Natural killer cell (primary cell): ENCODE measurements at regions not wholly inside any gene's neighbourhood (a gene's known extent, or its start where the extent isn't known, plus 50 kb on each side); places are given as distances from the start of the nearest gene placed in this dataset.

Experiments used
- ATAC-seq, 3 donors: fragments of 150-1000 bp in 2 of 3; fragments of 200-7000 bp in 1 of 3; cut with Tn5 transposase; 1 replicate in 1 of 3; 2 replicates in 2 of 3; pipeline ENCODE4 v1.10.0; 2021; ENCODE audit warnings: mild to moderate bottlenecking in 2 of 3, moderate library complexity in 2 of 3
- DNase-seq, 2 donors: peaks; one replicate each; pipeline versions ENCODE4 v3.0.0 to v3.0.0-alpha.2; 2013 to 2021; ENCODE audit warnings: mixed read lengths in 1 of 2
- H3K27ac ChIP-seq: one replicate; pipeline ENCODE4 v1.5.1; 2013; ENCODE audit warnings: mild to moderate bottlenecking, low read length
- H3K27me3 ChIP-seq: one replicate; pipeline ENCODE4 v1.6.1; 2013; ENCODE audit warnings: low read length; ENCODE audit not compliant: control insufficient read depth, insufficient read depth
- H3K36me3 ChIP-seq: one replicate; pipeline ENCODE4 v1.6.1; 2013; ENCODE audit warnings: low read length; ENCODE audit not compliant: control insufficient read depth, insufficient read depth
- H3K4me1 ChIP-seq: one replicate; pipeline ENCODE4 v1.6.1; 2013; ENCODE audit warnings: low read length; ENCODE audit not compliant: control insufficient read depth, insufficient read depth
- H3K4me3 ChIP-seq: one replicate; pipeline ENCODE4 v1.5.1; 2013; ENCODE audit warnings: low read length
- H3K9me3 ChIP-seq: one replicate; pipeline ENCODE4 v1.6.1; 2013; ENCODE audit warnings: low read length; ENCODE audit not compliant: control insufficient read depth, insufficient read depth
- H3K27ac Mint-ChIP-seq, 2 donors: one replicate each; pipeline ENCODE4 v1.8.0; 2022; ENCODE audit warnings: mild to moderate bottlenecking in 2 of 2, mixed read lengths in 2 of 2, moderate library complexity in 1 of 2
- H3K27me3 Mint-ChIP-seq, 2 donors: one replicate each; pipeline ENCODE4 v1.8.0; 2022; ENCODE audit warnings: low read depth in 2 of 2, mixed read lengths in 2 of 2
- H3K36me3 Mint-ChIP-seq: one replicate; pipeline ENCODE4 v1.8.0; 2022; ENCODE audit warnings: mixed read lengths
- H3K4me1 Mint-ChIP-seq, 2 donors: one replicate each; pipeline ENCODE4 v1.8.0; 2022; ENCODE audit warnings: mixed read lengths in 2 of 2
- H3K4me3 Mint-ChIP-seq: one replicate; pipeline ENCODE4 v1.8.0; 2022; ENCODE audit warnings: mild to moderate bottlenecking, moderate library complexity, mixed read lengths
- H3K9me3 Mint-ChIP-seq, 2 donors: one replicate each; pipeline ENCODE4 v1.8.0; 2022; ENCODE audit warnings: mixed read lengths in 2 of 2
- CTCF ChIP-seq: fragments of 200-600 bp; IDR thresholded peaks from one replicate; pipeline ENCODE4 v1.8.0; 2022; ENCODE audit warnings: antibody characterized with exemption
- WGBS: methylation state at CpG from one replicate; pipeline ENCODE4 v1.1.7; 2013; ENCODE audit warnings: missing lambda C conversion rate; ENCODE audit not compliant: insufficient coverage; 5-methylcytosine and 5-hydroxymethylcytosine counted together
- intact Hi-C: fragments of 100-400 bp; cut with micrococcal nuclease; formaldehyde crosslinking; loops from one replicate; pipeline ENCODE4 v1.14.2; 2022

- no peak for TF ChIP-seq CTCF
- H3K27me3 Mint-ChIP-seq: no peaks in the 10 kb centered on the region
- no peaks in the 10 kb centered on the region for H3K4me1 Mint-ChIP-seq
- H3K4me3 ChIP-seq: no peak overlapping the region
- no peaks in the 10 kb centered on the region for H3K36me3 Mint-ChIP-seq
- WGBS: 84% methylated on average over 12 of the region's 12 CpGs
- H3K9me3 Mint-ChIP-seq: no peaks in the 10 kb centered on the region
- ATAC-seq: no peak
- H3K27ac ChIP-seq: no peak overlapping the region
- H3K27ac Mint-ChIP-seq: no peak overlapping the region
- H3K4me1 ChIP-seq: no peaks in the 10 kb centered on the region
- no peaks in the 10 kb centered on the region for H3K36me3 ChIP-seq
- intact Hi-C loops: no loop called here
- no peak for DNase-seq
- no peaks in the 10 kb centered on the region for H3K27me3 ChIP-seq
- H3K4me3 Mint-ChIP-seq: no peak overlapping the region
- no peaks in the 10 kb centered on the region for H3K9me3 ChIP-seq
Observed at GRCh38 chr6:12593771-12594529, 122.6 kb upstream of the PHACTR1 start.

- no peak overlapping the region for H3K4me3 ChIP-seq
- no peak overlapping the region for H3K27ac ChIP-seq
- ATAC-seq (no peak), DNase-seq (no peak)
- no peaks in the 10 kb centered on the region for H3K36me3 ChIP-seq
- no peaks in the 10 kb centered on the region for H3K4me1 ChIP-seq
- Mint-ChIP-seq H3K36me3 (no peaks in the 10 kb centered on the region), H3K27me3 (no peaks in the 10 kb centered on the region), H3K4me1 (no peaks in the 10 kb centered on the region), H3K4me3 (no peak overlapping the region), H3K9me3 (no peaks in the 10 kb centered on the region), H3K27ac (no peak overlapping the region)
- no peaks in the 10 kb centered on the region for H3K27me3 ChIP-seq
- no peaks in the 10 kb centered on the region for H3K9me3 ChIP-seq
- TF ChIP-seq CTCF: no peak
- WGBS: 54% methylated on average over 3 of the region's 3 CpGs
- intact Hi-C loops: no loop called here
Observed at GRCh38 chr6:12594530-12594893, 122.1 kb upstream of the PHACTR1 start.

GRCh38 chr6:12595161-12595811 lies 121.3 kb upstream of the PHACTR1 start:
- WGBS: 16% methylated on average over 9 of the region's 9 CpGs
- no peaks in the 10 kb centered on the region for H3K4me1 Mint-ChIP-seq
- H3K9me3 Mint-ChIP-seq: no peaks in the 10 kb centered on the region
- no peaks in the 10 kb centered on the region for H3K36me3 Mint-ChIP-seq
- Histone ChIP-seq H3K27me3 (no peaks in the 10 kb centered on the region), H3K27ac (no peak overlapping the region), H3K4me3 (no peak overlapping the region), H3K4me1 (no peaks in the 10 kb centered on the region), H3K9me3 (no peaks in the 10 kb centered on the region), H3K36me3 (no peaks in the 10 kb centered on the region)
- DNase-seq: no peak
- ATAC-seq: no peak
- no peak for TF ChIP-seq CTCF
- intact Hi-C loops: no loop called here
- no peak overlapping the region for H3K4me3 Mint-ChIP-seq
- H3K27ac Mint-ChIP-seq: no peak overlapping the region
- H3K27me3 Mint-ChIP-seq: peaks cover 2 to 5% of the 10 kb centered on the region in 2 donors

GRCh38 chr6:12596731-12597130 lies 119.8 kb upstream of the PHACTR1 start:
- H3K4me3 ChIP-seq: no peak overlapping the region
- DNase-seq (no peak), ATAC-seq (no peak)
- intact Hi-C loops: no loop called here
- Mint-ChIP-seq H3K4me3 (no peak overlapping the region), H3K27ac (no peak overlapping the region), H3K4me1 (no peaks in the 10 kb centered on the region), H3K36me3 (no peaks in the 10 kb centered on the region), H3K9me3 (no peaks in the 10 kb centered on the region), H3K27me3 (peaks cover 3 to 10% of the 10 kb centered on the region in 2 donors)
- no peaks in the 10 kb centered on the region for H3K36me3 ChIP-seq
- H3K4me1 ChIP-seq: no peaks in the 10 kb centered on the region
- no peaks in the 10 kb centered on the region for H3K27me3 ChIP-seq
- no peak for TF ChIP-seq CTCF
- WGBS: 81% methylated on average over 2 of the region's 2 CpGs
- no peaks in the 10 kb centered on the region for H3K9me3 ChIP-seq
- no peak overlapping the region for H3K27ac ChIP-seq
